ENCODE measurements at regions not wholly inside any gene's neighbourhood (a gene's known extent, or its start where the extent isn't known, plus 50 kb on each side); places are given as distances from the start of the nearest gene placed in this dataset.

GRCh38 chr9:10678010-10678409 lies 65.2 kb upstream of the PTPRD start:
- TF ChIP-seq EZH2 (IDR thresholded peaks at IDR 0.05; ENCODE audit: borderline replicate concordance, low read depth, low read length, severe bottlenecking) (no peak), CTCF (IDR thresholded peaks at IDR 0.05; ENCODE audit: borderline replicate concordance, extremely low read depth, low read length, poor library complexity, severe bottlenecking) (no peak)
